ENCODE measurements at regions not wholly inside any gene's neighbourhood (a gene's known extent, or its start where the extent isn't known, plus 50 kb on each side); places are given as distances from the start of the nearest gene placed in this dataset.

DNA sequence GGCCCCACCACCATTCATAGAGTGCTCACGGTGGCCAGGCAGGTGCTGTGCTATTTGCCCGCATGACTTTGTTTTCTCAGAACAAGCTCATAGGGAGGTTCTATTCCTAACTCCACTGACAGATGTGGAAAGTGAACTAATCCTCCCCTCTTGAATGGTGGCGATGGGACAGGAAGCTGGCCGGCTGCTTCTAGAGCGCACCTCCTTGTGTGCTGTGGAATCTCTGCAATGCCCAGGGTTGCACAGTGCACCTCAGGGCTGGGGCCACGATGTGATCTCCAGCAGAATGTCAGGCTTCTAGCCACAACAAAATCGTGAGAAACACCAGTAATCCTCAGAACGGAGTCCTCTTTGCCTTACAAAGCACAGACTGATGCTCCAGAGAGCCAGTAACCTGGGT lies 53.8 kb upstream of the SLC22A23 start:
- Mint-ChIP-seq H3K9me3 (no peaks in the 10 kb centered on the region), H3K4me1 (peaks cover 48% of the 10 kb centered on the region), H3K36me3 (ENCODE audit: low read depth) (no peaks in the 10 kb centered on the region), H3K4me3 (peak overlapping the region; percentile 28), H3K27ac (peak overlapping the region; percentile 95), H3K27me3 (ENCODE audit: low read depth, poor library complexity) (peaks cover 5% of the 10 kb centered on the region)
- no peak for DNase-seq
- TF ChIP-seq, protein P1, sequence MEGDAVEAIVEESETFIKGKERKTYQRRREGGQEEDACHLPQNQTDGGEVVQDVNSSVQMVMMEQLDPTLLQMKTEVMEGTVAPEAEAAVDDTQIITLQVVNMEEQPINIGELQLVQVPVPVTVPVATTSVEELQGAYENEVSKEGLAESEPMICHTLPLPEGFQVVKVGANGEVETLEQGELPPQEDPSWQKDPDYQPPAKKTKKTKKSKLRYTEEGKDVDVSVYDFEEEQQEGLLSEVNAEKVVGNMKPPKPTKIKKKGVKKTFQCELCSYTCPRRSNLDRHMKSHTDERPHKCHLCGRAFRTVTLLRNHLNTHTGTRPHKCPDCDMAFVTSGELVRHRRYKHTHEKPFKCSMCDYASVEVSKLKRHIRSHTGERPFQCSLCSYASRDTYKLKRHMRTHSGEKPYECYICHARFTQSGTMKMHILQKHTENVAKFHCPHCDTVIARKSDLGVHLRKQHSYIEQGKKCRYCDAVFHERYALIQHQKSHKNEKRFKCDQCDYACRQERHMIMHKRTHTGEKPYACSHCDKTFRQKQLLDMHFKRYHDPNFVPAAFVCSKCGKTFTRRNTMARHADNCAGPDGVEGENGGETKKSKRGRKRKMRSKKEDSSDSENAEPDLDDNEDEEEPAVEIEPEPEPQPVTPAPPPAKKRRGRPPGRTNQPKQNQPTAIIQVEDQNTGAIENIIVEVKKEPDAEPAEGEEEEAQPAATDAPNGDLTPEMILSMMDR (IDR thresholded peaks at IDR 0.05) = no peak

DNA sequence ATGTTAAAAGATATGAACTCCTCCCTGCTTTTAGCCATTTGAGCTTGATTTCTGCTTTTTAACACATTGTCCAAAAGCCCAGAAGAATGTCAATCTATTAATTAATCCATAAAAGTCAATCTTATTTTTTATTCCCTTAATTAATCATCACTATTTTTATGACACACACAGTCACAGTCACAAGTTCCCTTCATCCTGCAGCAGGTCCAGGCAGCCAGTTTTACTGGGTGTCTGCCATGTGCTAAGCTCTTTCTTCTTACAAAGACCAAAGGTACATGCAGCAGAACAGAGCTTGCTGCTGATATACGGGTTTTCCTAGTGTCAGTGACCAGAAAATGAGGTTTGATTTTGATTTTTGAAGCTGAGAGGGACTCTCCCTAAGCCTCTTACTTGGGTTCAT lies 53.3 kb upstream of the SLC22A23 start:
- TF ChIP-seq, protein P1 (IDR thresholded peaks at IDR 0.05) = no peak
- H3K4me3 Mint-ChIP-seq = no peak overlapping the region
- peaks cover 53% of the 10 kb centered on the region for H3K4me1 Mint-ChIP-seq
- DNase-seq = no peak
- H3K27me3 Mint-ChIP-seq (ENCODE audit: low read depth, poor library complexity) = peaks cover 5% of the 10 kb centered on the region
- no peaks in the 10 kb centered on the region for H3K36me3 Mint-ChIP-seq (ENCODE audit: low read depth)
- H3K9me3 Mint-ChIP-seq = no peaks in the 10 kb centered on the region
- no peak overlapping the region for H3K27ac Mint-ChIP-seq

DNA sequence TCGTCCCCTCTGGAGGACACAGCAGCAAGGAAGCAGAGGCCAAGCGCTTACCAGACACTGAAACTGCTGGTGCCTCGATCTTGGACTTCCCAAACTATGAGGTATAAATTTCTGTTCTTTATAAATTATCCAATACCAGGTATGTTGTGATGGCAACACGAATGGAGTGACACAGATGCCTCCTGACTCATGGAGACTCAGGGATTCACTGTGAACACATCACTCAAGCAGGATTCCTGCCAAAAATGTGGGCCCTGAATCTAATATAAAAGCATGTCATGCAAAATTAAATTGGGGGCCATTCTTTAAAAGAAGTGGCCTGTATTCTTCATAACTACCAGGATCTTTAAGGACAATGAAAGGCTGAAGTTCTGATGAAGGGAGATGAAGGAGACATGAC lies 52.5 kb upstream of the SLC22A23 start:
- H3K36me3 Mint-ChIP-seq (ENCODE audit: low read depth) = no peaks in the 10 kb centered on the region
- TF ChIP-seq, protein P1 (IDR thresholded peaks at IDR 0.05) = no peak
- peaks cover 58% of the 10 kb centered on the region for H3K4me1 Mint-ChIP-seq
- H3K27me3 Mint-ChIP-seq (ENCODE audit: low read depth, poor library complexity) = peaks cover 3% of the 10 kb centered on the region
- DNase-seq = no peak
- no peak overlapping the region for H3K4me3 Mint-ChIP-seq
- peaks cover 3% of the 10 kb centered on the region for H3K9me3 Mint-ChIP-seq
- H3K27ac Mint-ChIP-seq = no peak overlapping the region

DNA sequence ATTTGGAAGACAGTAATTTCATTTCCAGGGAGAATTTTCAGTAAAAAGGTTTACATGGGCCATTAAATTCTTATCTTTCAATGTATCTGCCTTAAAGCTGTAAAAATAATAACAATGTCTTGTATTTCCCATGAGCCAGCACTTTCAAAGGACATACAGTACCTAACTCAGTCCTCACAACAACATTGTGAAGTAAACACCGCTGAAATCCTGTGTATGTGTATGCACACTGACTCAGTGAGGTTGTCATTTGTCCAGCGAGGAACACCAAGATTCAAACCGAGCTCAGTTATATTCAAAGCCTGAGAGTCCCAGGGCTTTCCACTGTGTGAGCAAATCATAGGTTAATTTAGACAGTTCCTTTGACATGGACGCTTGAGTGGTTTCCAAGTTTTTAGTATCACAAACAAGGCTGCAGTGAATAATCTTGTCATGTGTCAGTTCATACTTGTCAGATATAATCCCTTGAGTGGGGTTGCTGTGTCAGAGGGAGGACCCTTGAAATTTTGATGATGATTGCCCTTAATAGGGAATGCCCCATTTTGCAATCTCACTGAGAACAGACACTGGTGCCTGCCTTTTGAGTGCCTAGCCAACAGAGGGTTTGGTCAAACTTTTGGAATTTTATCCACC lies 50.0 kb upstream of the SLC22A23 start:
- Mint-ChIP-seq H3K27me3 (ENCODE audit: low read depth, poor library complexity) (peaks cover 3% of the 10 kb centered on the region), H3K27ac (no peak overlapping the region), H3K36me3 (ENCODE audit: low read depth) (no peaks in the 10 kb centered on the region), H3K9me3 (peaks cover 3% of the 10 kb centered on the region), H3K4me1 (peaks cover 66% of the 10 kb centered on the region), H3K4me3 (no peak overlapping the region)
- TF ChIP-seq, protein P1 (IDR thresholded peaks at IDR 0.05) = no peak
- DNase-seq = no peak

All from nephron progenitor cell (in vitro differentiated cells).